GM12878 (cell line): ENCODE measurements at regions not wholly inside any gene's neighbourhood (a gene's known extent, or its start where the extent isn't known, plus 50 kb on each side); places are given as distances from the start of the nearest gene placed in this dataset.

Source experiments
- CBX5 ChIP-seq: sonication (generic); IDR thresholded peaks from 2 replicates; pipeline ENCODE4 v1.6.1; 2016; ENCODE audit warnings: low read depth, moderate library complexity, mild to moderate bottlenecking, inconsistent platforms
- ESRRA ChIP-seq: IDR thresholded peaks from 2 replicates; pipeline ENCODE4 v1.6.1; 2012; ENCODE audit warnings: mild to moderate bottlenecking, low read length, improper control_type of control experiment
- NFYB ChIP-seq: IDR thresholded peaks from 2 replicates; pipeline ENCODE4 v1.6.1; 2011; ENCODE audit warnings: low read depth, mild to moderate bottlenecking, low read length, improper control_type of control experiment, moderate library complexity; ENCODE audit not compliant: insufficient read depth
- SIX5 ChIP-seq: IDR thresholded peaks from 2 replicates; pipeline ENCODE4 v1.6.1; 2011; ENCODE audit warnings: mild to moderate bottlenecking, low read depth, low read length, moderate library complexity; ENCODE audit not compliant: severe bottlenecking
- SREBF1 ChIP-seq: IDR thresholded peaks from 2 replicates; pipeline ENCODE4 v1.6.1; 2012; ENCODE audit warnings: mild to moderate bottlenecking, low read length
- ZBED1 ChIP-seq: IDR thresholded peaks from 2 replicates; pipeline ENCODE4 v1.6.1; 2016; ENCODE audit warnings: borderline replicate concordance
- ZNF217 ChIP-seq: fragments of 450-650 bp; IDR thresholded peaks from 2 replicates; pipeline ENCODE4 v1.6.1; 2017; ENCODE audit warnings: antibody characterized with exemption, mild to moderate bottlenecking
- ZNF622 ChIP-seq: fragments of 450-650 bp; IDR thresholded peaks from 2 replicates; pipeline ENCODE4 v1.6.1; 2017; ENCODE audit warnings: mild to moderate bottlenecking, inconsistent platforms
- TF ChIP-seq, protein P1 (sequence below): fragments of 450-650 bp; IDR thresholded peaks from 2 replicates; pipeline ENCODE4 v1.6.1; 2018; ENCODE audit warnings: borderline replicate concordance, mild to moderate bottlenecking; ENCODE audit not compliant: partially characterized antibody
- TF ChIP-seq, protein P2 (sequence below): IDR thresholded peaks from 2 replicates; pipeline ENCODE4 v1.6.1; 2012; ENCODE audit warnings: mild to moderate bottlenecking, low read depth, low read length
- TF ChIP-seq, protein P3 (sequence below): IDR thresholded peaks from 2 replicates; pipeline ENCODE4 v1.6.1; 2012; ENCODE audit warnings: low read length, inconsistent platforms
- TF ChIP-seq, protein P4 (sequence below): fragments of 450-650 bp; IDR thresholded peaks from 2 replicates; pipeline ENCODE4 v1.6.1; 2016; ENCODE audit warnings: mild to moderate bottlenecking, moderate library complexity, borderline replicate concordance
- TF ChIP-seq, protein P5 (sequence below): IDR thresholded peaks from 2 replicates; pipeline ENCODE4 v1.6.1; 2012; ENCODE audit warnings: low read depth, low read length, improper control_type of control experiment
- TF ChIP-seq, protein P6 (sequence below): IDR thresholded peaks from 2 replicates; pipeline ENCODE4 v1.6.1; 2012; ENCODE audit warnings: low read depth, low read length, improper control_type of control experiment
- TF ChIP-seq, protein P7 (sequence below): IDR thresholded peaks from 2 replicates; pipeline ENCODE4 v1.6.1; 2011; ENCODE audit warnings: borderline replicate concordance, low read depth, mild to moderate bottlenecking, moderate library complexity, mixed read lengths, low read length; ENCODE audit not compliant: insufficient read depth; ENCODE audit errors: extremely low read length

DNA sequence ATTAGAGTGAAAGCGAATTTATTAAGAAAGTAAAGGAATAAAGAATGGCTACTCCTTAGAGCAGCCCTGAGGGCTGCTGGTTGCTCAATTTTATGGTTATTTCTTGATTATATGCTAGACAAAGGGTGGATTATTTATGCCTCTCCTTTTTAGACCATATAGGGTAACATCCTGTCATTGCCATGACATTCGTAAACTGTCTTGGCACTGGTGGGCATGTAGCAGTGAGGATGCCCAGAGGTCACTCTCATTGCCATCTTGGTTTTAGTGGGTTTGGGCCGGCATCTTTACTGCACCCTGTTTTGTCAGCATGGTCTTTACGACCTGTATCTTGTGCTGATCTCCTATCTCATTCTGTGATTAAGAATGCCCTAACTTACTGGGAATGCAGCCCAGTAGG is 58.2 kb downstream of the TANC2 start (continued):
- TF ChIP-seq, protein P1, sequence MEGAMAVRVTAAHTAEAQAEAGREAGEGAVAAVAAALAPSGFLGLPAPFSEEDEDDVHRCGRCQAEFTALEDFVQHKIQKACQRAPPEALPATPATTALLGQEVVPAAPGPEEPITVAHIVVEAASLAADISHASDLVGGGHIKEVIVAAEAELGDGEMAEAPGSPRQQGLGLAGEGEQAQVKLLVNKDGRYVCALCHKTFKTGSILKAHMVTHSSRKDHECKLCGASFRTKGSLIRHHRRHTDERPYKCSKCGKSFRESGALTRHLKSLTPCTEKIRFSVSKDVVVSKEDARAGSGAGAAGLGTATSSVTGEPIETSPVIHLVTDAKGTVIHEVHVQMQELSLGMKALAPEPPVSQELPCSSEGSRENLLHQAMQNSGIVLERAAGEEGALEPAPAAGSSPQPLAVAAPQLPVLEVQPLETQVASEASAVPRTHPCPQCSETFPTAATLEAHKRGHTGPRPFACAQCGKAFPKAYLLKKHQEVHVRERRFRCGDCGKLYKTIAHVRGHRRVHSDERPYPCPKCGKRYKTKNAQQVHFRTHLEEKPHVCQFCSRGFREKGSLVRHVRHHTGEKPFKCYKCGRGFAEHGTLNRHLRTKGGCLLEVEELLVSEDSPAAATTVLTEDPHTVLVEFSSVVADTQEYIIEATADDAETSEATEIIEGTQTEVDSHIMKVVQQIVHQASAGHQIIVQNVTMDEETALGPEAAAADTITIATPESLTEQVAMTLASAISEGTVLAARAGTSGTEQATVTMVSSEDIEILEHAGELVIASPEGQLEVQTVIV = no peak
- TF ChIP-seq, protein P2, sequence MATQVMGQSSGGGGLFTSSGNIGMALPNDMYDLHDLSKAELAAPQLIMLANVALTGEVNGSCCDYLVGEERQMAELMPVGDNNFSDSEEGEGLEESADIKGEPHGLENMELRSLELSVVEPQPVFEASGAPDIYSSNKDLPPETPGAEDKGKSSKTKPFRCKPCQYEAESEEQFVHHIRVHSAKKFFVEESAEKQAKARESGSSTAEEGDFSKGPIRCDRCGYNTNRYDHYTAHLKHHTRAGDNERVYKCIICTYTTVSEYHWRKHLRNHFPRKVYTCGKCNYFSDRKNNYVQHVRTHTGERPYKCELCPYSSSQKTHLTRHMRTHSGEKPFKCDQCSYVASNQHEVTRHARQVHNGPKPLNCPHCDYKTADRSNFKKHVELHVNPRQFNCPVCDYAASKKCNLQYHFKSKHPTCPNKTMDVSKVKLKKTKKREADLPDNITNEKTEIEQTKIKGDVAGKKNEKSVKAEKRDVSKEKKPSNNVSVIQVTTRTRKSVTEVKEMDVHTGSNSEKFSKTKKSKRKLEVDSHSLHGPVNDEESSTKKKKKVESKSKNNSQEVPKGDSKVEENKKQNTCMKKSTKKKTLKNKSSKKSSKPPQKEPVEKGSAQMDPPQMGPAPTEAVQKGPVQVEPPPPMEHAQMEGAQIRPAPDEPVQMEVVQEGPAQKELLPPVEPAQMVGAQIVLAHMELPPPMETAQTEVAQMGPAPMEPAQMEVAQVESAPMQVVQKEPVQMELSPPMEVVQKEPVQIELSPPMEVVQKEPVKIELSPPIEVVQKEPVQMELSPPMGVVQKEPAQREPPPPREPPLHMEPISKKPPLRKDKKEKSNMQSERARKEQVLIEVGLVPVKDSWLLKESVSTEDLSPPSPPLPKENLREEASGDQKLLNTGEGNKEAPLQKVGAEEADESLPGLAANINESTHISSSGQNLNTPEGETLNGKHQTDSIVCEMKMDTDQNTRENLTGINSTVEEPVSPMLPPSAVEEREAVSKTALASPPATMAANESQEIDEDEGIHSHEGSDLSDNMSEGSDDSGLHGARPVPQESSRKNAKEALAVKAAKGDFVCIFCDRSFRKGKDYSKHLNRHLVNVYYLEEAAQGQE = no peak
- no peak for TF ChIP-seq CBX5
- TF ChIP-seq, protein P3, sequence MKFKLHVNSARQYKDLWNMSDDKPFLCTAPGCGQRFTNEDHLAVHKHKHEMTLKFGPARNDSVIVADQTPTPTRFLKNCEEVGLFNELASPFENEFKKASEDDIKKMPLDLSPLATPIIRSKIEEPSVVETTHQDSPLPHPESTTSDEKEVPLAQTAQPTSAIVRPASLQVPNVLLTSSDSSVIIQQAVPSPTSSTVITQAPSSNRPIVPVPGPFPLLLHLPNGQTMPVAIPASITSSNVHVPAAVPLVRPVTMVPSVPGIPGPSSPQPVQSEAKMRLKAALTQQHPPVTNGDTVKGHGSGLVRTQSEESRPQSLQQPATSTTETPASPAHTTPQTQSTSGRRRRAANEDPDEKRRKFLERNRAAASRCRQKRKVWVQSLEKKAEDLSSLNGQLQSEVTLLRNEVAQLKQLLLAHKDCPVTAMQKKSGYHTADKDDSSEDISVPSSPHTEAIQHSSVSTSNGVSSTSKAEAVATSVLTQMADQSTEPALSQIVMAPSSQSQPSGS = no peak
- no peak for TF ChIP-seq ZNF217
- TF ChIP-seq ZNF622 = no peak
- no peak for TF ChIP-seq SREBF1
- TF ChIP-seq, protein P4, sequence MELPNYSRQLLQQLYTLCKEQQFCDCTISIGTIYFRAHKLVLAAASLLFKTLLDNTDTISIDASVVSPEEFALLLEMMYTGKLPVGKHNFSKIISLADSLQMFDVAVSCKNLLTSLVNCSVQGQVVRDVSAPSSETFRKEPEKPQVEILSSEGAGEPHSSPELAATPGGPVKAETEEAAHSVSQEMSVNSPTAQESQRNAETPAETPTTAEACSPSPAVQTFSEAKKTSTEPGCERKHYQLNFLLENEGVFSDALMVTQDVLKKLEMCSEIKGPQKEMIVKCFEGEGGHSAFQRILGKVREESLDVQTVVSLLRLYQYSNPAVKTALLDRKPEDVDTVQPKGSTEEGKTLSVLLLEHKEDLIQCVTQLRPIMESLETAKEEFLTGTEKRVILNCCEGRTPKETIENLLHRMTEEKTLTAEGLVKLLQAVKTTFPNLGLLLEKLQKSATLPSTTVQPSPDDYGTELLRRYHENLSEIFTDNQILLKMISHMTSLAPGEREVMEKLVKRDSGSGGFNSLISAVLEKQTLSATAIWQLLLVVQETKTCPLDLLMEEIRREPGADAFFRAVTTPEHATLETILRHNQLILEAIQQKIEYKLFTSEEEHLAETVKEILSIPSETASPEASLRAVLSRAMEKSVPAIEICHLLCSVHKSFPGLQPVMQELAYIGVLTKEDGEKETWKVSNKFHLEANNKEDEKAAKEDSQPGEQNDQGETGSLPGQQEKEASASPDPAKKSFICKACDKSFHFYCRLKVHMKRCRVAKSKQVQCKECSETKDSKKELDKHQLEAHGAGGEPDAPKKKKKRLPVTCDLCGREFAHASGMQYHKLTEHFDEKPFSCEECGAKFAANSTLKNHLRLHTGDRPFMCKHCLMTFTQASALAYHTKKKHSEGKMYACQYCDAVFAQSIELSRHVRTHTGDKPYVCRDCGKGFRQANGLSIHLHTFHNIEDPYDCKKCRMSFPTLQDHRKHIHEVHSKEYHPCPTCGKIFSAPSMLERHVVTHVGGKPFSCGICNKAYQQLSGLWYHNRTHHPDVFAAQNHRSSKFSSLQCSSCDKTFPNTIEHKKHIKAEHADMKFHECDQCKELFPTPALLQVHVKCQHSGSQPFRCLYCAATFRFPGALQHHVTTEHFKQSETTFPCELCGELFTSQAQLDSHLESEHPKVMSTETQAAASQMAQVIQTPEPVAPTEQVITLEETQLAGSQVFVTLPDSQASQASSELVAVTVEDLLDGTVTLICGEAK = no peak
- TF ChIP-seq, protein P5, sequence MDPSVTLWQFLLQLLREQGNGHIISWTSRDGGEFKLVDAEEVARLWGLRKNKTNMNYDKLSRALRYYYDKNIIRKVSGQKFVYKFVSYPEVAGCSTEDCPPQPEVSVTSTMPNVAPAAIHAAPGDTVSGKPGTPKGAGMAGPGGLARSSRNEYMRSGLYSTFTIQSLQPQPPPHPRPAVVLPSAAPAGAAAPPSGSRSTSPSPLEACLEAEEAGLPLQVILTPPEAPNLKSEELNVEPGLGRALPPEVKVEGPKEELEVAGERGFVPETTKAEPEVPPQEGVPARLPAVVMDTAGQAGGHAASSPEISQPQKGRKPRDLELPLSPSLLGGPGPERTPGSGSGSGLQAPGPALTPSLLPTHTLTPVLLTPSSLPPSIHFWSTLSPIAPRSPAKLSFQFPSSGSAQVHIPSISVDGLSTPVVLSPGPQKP = no peak
- TF ChIP-seq, protein P6, sequence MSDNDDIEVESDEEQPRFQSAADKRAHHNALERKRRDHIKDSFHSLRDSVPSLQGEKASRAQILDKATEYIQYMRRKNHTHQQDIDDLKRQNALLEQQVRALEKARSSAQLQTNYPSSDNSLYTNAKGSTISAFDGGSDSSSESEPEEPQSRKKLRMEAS = no peak
- TF ChIP-seq, protein P7, sequence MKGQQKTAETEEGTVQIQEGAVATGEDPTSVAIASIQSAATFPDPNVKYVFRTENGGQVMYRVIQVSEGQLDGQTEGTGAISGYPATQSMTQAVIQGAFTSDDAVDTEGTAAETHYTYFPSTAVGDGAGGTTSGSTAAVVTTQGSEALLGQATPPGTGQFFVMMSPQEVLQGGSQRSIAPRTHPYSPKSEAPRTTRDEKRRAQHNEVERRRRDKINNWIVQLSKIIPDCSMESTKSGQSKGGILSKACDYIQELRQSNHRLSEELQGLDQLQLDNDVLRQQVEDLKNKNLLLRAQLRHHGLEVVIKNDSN = no peak
- TF ChIP-seq SIX5 = no peak
- no peak for TF ChIP-seq NFYB
- no peak for TF ChIP-seq ESRRA
- TF ChIP-seq ZBED1 = no peak
